ENCODE measurements at regions not wholly inside any gene's neighbourhood (a gene's known extent, or its start where the extent isn't known, plus 50 kb on each side); places are given as distances from the start of the nearest gene placed in this dataset.

DNA sequence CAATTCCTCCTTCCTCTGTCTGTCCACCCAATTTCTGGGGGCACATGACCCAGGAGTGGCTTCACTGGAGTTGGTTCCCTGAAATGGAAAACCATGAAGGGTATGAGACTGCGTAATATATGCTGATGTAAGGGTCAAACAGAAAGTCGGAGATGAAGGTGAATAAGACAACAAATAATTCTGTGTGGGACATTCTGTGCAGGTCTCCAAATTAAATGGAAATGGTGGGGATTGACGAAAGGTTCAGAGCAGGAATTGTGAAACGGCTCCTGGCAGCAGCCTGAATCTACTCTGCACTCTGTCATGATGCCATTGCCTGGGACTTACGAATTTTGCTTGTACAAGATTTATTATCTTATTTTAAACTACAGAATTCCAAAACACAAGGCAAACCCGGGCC is 174.8 kb upstream of the RORA start:
- Histone ChIP-seq H3K4me1 (ENCODE audit: insufficient read depth, low read length, severe bottlenecking) (no peaks in the 10 kb centered on the region), H3K9me3 (ENCODE audit: low read length) (no peaks in the 10 kb centered on the region), H3K27me3 (ENCODE audit: insufficient read depth, low read length) (no peaks in the 10 kb centered on the region), H3F3A (ENCODE audit: insufficient read depth, low read length) (no peaks in the 10 kb centered on the region), H2AFZ (ENCODE audit: low read length) (no peak overlapping the region), H3K4me2 (ENCODE audit: low read length) (no peak overlapping the region), H3K79me2 (ENCODE audit: insufficient read depth, low read length) (no peaks in the 10 kb centered on the region), H4K20me1 (ENCODE audit: insufficient read depth, low read length) (no peaks in the 10 kb centered on the region), H3K27ac (ENCODE audit: low read depth, low read length, poor library complexity, severe bottlenecking) (no peak overlapping the region), H3K4me3 (ENCODE audit: low read depth, low read length, poor library complexity, severe bottlenecking) (no peak overlapping the region), H3K9me2 (ENCODE audit: low read depth, low read length) (no peaks in the 10 kb centered on the region), H3K36me3 (ENCODE audit: insufficient read depth, low read length) (no peaks in the 10 kb centered on the region), H3K9ac (ENCODE audit: low read length) (no peak overlapping the region)
- TF ChIP-seq, protein P1, sequence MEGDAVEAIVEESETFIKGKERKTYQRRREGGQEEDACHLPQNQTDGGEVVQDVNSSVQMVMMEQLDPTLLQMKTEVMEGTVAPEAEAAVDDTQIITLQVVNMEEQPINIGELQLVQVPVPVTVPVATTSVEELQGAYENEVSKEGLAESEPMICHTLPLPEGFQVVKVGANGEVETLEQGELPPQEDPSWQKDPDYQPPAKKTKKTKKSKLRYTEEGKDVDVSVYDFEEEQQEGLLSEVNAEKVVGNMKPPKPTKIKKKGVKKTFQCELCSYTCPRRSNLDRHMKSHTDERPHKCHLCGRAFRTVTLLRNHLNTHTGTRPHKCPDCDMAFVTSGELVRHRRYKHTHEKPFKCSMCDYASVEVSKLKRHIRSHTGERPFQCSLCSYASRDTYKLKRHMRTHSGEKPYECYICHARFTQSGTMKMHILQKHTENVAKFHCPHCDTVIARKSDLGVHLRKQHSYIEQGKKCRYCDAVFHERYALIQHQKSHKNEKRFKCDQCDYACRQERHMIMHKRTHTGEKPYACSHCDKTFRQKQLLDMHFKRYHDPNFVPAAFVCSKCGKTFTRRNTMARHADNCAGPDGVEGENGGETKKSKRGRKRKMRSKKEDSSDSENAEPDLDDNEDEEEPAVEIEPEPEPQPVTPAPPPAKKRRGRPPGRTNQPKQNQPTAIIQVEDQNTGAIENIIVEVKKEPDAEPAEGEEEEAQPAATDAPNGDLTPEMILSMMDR (IDR thresholded peaks at IDR 0.05; ENCODE audit: low read length) = no peak
- TF ChIP-seq EZH2 (IDR thresholded peaks at IDR 0.05; ENCODE audit: borderline replicate concordance, low read length) = no peak

DNA sequence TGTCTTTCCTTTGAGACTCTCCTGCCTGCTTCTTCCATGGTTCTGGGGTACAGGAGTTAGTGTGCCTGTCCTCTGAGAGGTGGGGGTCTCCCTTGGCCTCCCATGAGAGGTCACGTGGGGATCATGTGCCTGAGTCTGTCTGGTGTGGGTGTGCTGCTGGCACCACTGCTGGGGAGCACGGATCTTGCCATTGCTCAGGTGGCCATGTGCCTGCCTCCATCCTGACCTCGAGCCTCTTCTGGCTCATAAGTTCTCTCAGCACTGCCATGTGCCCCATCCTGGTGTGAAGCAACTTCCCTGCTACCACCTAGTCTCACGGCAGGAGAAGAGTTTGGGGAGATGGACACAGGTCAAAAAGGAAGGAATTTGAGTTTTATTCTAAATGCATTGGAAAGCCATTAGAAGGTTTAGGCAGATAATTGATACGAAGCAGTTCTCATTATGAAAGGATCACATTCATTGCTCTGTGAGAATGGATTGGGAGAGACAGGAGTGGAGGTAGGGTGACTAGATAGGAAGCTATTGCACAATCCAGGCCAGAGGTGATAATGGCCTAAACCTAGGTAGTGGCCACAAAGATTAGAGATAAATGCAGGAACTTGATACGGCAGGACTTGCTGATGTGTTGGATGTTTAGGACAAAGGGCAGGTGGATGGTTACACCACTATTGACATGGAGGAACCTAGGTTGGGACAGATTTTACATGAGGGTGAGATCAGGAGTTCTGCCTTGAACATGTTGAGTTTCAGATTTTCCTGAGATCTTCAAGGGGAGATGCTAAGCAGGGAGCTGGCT is 173.0 kb upstream of the RORA start:
- H3K9ac ChIP-seq (ENCODE audit: low read length) = no peak overlapping the region
- no peaks in the 10 kb centered on the region for H3K9me2 ChIP-seq (ENCODE audit: low read depth, low read length)
- H3K36me3 ChIP-seq (ENCODE audit: insufficient read depth, low read length) = no peaks in the 10 kb centered on the region
- no peaks in the 10 kb centered on the region for H3K4me1 ChIP-seq (ENCODE audit: insufficient read depth, low read length, severe bottlenecking)
- no peaks in the 10 kb centered on the region for H3F3A ChIP-seq (ENCODE audit: insufficient read depth, low read length)
- H3K79me2 ChIP-seq (ENCODE audit: insufficient read depth, low read length) = no peaks in the 10 kb centered on the region
- H3K27me3 ChIP-seq (ENCODE audit: insufficient read depth, low read length) = no peaks in the 10 kb centered on the region
- TF ChIP-seq, protein P1 (IDR thresholded peaks at IDR 0.05; ENCODE audit: low read length) = no peak
- TF ChIP-seq EZH2 (IDR thresholded peaks at IDR 0.05; ENCODE audit: borderline replicate concordance, low read length) = no peak
- H3K27ac ChIP-seq (ENCODE audit: low read depth, low read length, poor library complexity, severe bottlenecking) = no peak overlapping the region
- H2AFZ ChIP-seq (ENCODE audit: low read length) = no peak overlapping the region
- no peaks in the 10 kb centered on the region for H4K20me1 ChIP-seq (ENCODE audit: insufficient read depth, low read length)
- no peak overlapping the region for H3K4me3 ChIP-seq (ENCODE audit: low read depth, low read length, poor library complexity, severe bottlenecking)
- H3K4me2 ChIP-seq (ENCODE audit: low read length) = no peak overlapping the region
- no peaks in the 10 kb centered on the region for H3K9me3 ChIP-seq (ENCODE audit: low read length)

DNA sequence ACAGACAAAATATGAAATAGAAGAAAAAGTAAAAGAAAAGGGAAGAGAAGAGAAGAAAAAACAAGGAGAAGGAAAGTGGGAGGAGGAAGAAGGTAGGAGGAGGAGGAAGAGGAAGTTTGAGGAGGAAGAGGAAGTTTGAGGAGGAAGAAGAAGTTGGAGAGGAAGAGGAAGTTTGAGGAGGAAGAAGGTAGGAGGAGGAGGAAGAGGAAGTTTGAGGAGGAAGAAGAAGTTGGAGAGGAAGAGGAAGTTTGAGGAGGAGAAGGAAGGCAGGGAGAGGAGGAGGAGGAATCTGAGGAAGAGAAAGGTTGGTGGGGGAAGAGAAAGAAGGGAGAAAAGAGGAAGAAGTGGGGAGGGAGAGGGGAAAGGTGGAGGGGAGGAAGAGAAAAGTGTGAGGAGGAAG is 169.2 kb upstream of the RORA start:
- no peak overlapping the region for H3K9ac ChIP-seq (ENCODE audit: low read length)
- H3K4me3 ChIP-seq (ENCODE audit: low read depth, low read length, poor library complexity, severe bottlenecking) = no peak overlapping the region
- H3F3A ChIP-seq (ENCODE audit: insufficient read depth, low read length) = no peaks in the 10 kb centered on the region
- no peaks in the 10 kb centered on the region for H3K27me3 ChIP-seq (ENCODE audit: insufficient read depth, low read length)
- no peaks in the 10 kb centered on the region for H3K36me3 ChIP-seq (ENCODE audit: insufficient read depth, low read length)
- H3K4me2 ChIP-seq (ENCODE audit: low read length) = no peak overlapping the region
- no peaks in the 10 kb centered on the region for H3K9me2 ChIP-seq (ENCODE audit: low read depth, low read length)
- H2AFZ ChIP-seq (ENCODE audit: low read length) = no peak overlapping the region
- H4K20me1 ChIP-seq (ENCODE audit: insufficient read depth, low read length) = no peaks in the 10 kb centered on the region
- no peaks in the 10 kb centered on the region for H3K4me1 ChIP-seq (ENCODE audit: insufficient read depth, low read length, severe bottlenecking)
- no peak overlapping the region for H3K27ac ChIP-seq (ENCODE audit: low read depth, low read length, poor library complexity, severe bottlenecking)
- no peaks in the 10 kb centered on the region for H3K79me2 ChIP-seq (ENCODE audit: insufficient read depth, low read length)
- no peaks in the 10 kb centered on the region for H3K9me3 ChIP-seq (ENCODE audit: low read length)
- TF ChIP-seq EZH2 (IDR thresholded peaks at IDR 0.05; ENCODE audit: borderline replicate concordance, low read length) = no peak
- TF ChIP-seq, protein P1 (IDR thresholded peaks at IDR 0.05; ENCODE audit: low read length) = no peak
